B cell (primary cell): ENCODE measurements at regions not wholly inside any gene's neighbourhood (a gene's known extent, or its start where the extent isn't known, plus 50 kb on each side); places are given as distances from the start of the nearest gene placed in this dataset.

Experiments used
- ATAC-seq: fragments of 200-7000 bp; cut with Tn5 transposase; one replicate; pipeline ENCODE4 v1.10.0; 2021; ENCODE audit warnings: low read depth, mild to moderate bottlenecking, moderate number of reproducible peaks, moderate library complexity
- CTCF ChIA-PET: fragments of 350-600 bp; sonication (Branson Sonifier 250); formaldehyde crosslinking; loops from one replicate; lab custom pipeline; 2021; ENCODE audit warnings: antibody characterized with exemption, inconsistent platforms; lab: Charles Lee
- POLR2A ChIA-PET: fragments of 350-600 bp; sonication (Branson Sonifier 250); formaldehyde crosslinking; loops from one replicate; lab custom pipeline; 2021; ENCODE audit warnings: antibody characterized with exemption; lab: Charles Lee
- DNase-seq: peaks from one replicate; pipeline ENCODE4 v3.0.0; 2013
- H2AFZ ChIP-seq: 2 replicates; pipeline ENCODE4 v1.6.1; 2012; ENCODE audit warnings: mild to moderate bottlenecking, low read depth, low read length; ENCODE audit not compliant: insufficient read depth, poor library complexity, severe bottlenecking
- H3K27ac ChIP-seq, 2 donors: 1 replicate in 1 of 2; 2 replicates in 1 of 2; pipeline ENCODE4 v1.5.1; 2012 to 2013; ENCODE audit warnings: low read length in 2 of 2, mild to moderate bottlenecking in 2 of 2, moderate library complexity in 1 of 2
- H3K27me3 ChIP-seq, 4 experiments: fragments of 200-600 bp in 1 of 4; sonication (generic) in 1 of 4; replicated peaks in 1 of 4; 1 replicate in 2 of 4; 2 replicates in 2 of 4; pipeline versions ENCODE4 v1.6.1 to v1.7.0; 2013 to 2016; ENCODE audit warnings: low read length in 3 of 4, mild to moderate bottlenecking in 2 of 4, mixed read lengths in 1 of 4, moderate library complexity in 1 of 4; ENCODE audit not compliant: insufficient read depth in 4 of 4, control insufficient read depth in 3 of 4; ENCODE audit errors: control extremely low read depth in 1 of 4
- H3K36me3 ChIP-seq, 2 experiments: replicated peaks in 1 of 2; 1 replicate in 1 of 2; 2 replicates in 1 of 2; pipeline versions ENCODE4 v1.6.1 to v1.7.1; 2013; ENCODE audit warnings: low read length in 1 of 2; ENCODE audit not compliant: insufficient read depth in 2 of 2, control insufficient read depth in 1 of 2; ENCODE audit errors: control extremely low read depth in 1 of 2, extremely low read depth in 1 of 2
- H3K4me1 ChIP-seq, 2 donors: fragments of 200-600 bp in 1 of 2; sonication (generic) in 1 of 2; 1 replicate in 1 of 2; 2 replicates in 1 of 2; pipeline versions ENCODE4 v1.5.1 to v1.6.1; 2013 to 2017; ENCODE audit warnings: low read length in 2 of 2; ENCODE audit not compliant: control insufficient read depth in 2 of 2, insufficient read depth in 2 of 2
- H3K4me2 ChIP-seq: replicated peaks from 2 replicates; pipeline ENCODE3; 2012; ENCODE audit warnings: mild to moderate bottlenecking, low read depth, low read length; ENCODE audit not compliant: poor library complexity, severe bottlenecking
- H3K4me3 ChIP-seq, 5 experiments: fragments of 200-600 bp in 1 of 5; sonication (generic) in 1 of 5; 1 replicate in 3 of 5; 2 replicates in 2 of 5; pipeline versions ENCODE4 v1.5.1 to v1.7.0; 2011 to 2016; ENCODE audit warnings: low read length in 4 of 5, mild to moderate bottlenecking in 4 of 5, low read depth in 2 of 5, control low read depth in 1 of 5, moderate library complexity in 1 of 5; ENCODE audit not compliant: insufficient read depth in 1 of 5; ENCODE audit errors: control extremely low read depth in 1 of 5, extremely low read depth in 1 of 5
- H3K79me2 ChIP-seq: fragments of 200-600 bp; sonication (generic); one replicate; pipeline ENCODE4 v1.6.0; 2016; ENCODE audit warnings: low read length; ENCODE audit not compliant: control insufficient read depth, insufficient read depth
- H3K9ac ChIP-seq: fragments of 200-600 bp; sonication (generic); 2 replicates; pipeline ENCODE4 v1.6.1; 2017; ENCODE audit warnings: mild to moderate bottlenecking, low read length, moderate library complexity
- H3K9me3 ChIP-seq, 3 donors: one replicate each; pipeline versions ENCODE4 v1.6.1 to v1.7.1; 2013; ENCODE audit warnings: low read length in 2 of 3; ENCODE audit not compliant: control insufficient read depth in 2 of 3, insufficient read depth in 1 of 3; ENCODE audit errors: control extremely low read depth in 1 of 3
- H4K20me1 ChIP-seq: 2 replicates; pipeline ENCODE4 v1.6.0; 2012; ENCODE audit warnings: mild to moderate bottlenecking, low read length; ENCODE audit not compliant: insufficient read depth, control insufficient read depth, poor library complexity, severe bottlenecking
- H3K27ac Mint-ChIP-seq: one replicate; pipeline ENCODE4 v1.8.0; 2021; ENCODE audit warnings: mixed read lengths
- H3K27me3 Mint-ChIP-seq: one replicate; pipeline ENCODE4 v1.8.0; 2021; ENCODE audit warnings: mixed read lengths
- H3K4me1 Mint-ChIP-seq: one replicate; pipeline ENCODE4 v1.8.0; 2021; ENCODE audit warnings: mixed read lengths
- H3K4me3 Mint-ChIP-seq: one replicate; pipeline ENCODE4 v1.8.0; 2021; ENCODE audit warnings: mixed read lengths
- H3K9me3 Mint-ChIP-seq: one replicate; pipeline ENCODE4 v1.8.0; 2022; ENCODE audit warnings: mixed read lengths; ENCODE audit not compliant: insufficient read depth
- EZH2 ChIP-seq: IDR thresholded peaks from 2 replicates; pipeline ENCODE4 v1.6.1; 2012; ENCODE audit warnings: borderline replicate concordance, low read depth, mild to moderate bottlenecking, moderate library complexity, low read length; ENCODE audit not compliant: insufficient read depth, poor library complexity, severe bottlenecking
- WGBS: methylation state at CpG from one replicate; pipeline ENCODE4 v1.1.5; 2013; ENCODE audit warnings: missing lambda C conversion rate; ENCODE audit not compliant: insufficient coverage; 5-methylcytosine and 5-hydroxymethylcytosine counted together
- intact Hi-C: fragments of 100-400 bp; cut with micrococcal nuclease; formaldehyde crosslinking; loops from one replicate; pipeline ENCODE4 v1.10.0; 2022
- TF ChIP-seq, protein P1 (sequence below): fragments of 200-600 bp; IDR thresholded peaks from one replicate; pipeline ENCODE4 v1.8.0; 2022; ENCODE audit warnings: antibody characterized with exemption, mild to moderate bottlenecking

DNA sequence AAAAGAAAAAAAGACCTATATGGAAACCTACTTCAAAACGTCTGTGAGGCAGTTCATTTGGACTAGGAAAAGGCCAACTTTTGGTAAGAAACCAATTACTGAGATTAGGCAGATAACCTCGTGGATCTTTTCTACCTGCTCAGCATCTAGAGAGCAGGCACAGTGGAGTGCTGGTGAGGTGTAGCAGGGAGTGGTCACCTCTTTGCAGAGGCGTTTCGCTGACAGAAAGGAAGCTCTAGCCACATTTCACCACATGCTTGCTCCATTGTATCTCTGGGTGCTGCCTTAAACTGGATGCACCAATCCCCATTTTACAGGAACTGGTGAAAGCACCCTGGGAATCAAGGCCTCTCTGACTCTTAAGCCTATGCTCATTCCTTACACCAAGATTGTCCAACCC is 360.5 kb downstream of the LIG4 start:
- H3K27me3 ChIP-seq: no peaks in the 10 kb centered on the region
- POLR2A ChIA-PET: no interaction called here
- Mint-ChIP-seq H3K4me3 (no peak overlapping the region), H3K27ac (no peak overlapping the region), H3K9me3 (peaks cover 2% of the 10 kb centered on the region), H3K27me3 (no peaks in the 10 kb centered on the region), H3K4me1 (no peaks in the 10 kb centered on the region)
- H3K9me3 ChIP-seq: no peaks in the 10 kb centered on the region
- no peaks in the 10 kb centered on the region for H4K20me1 ChIP-seq
- no peaks in the 10 kb centered on the region for H3K4me1 ChIP-seq
- ATAC-seq: no peak
- 100% methylated on average over 2 of the region's 4 CpGs for WGBS
- no peak overlapping the region for H3K27ac ChIP-seq
- H3K4me3 ChIP-seq: no peak overlapping the region
- no peak for DNase-seq
- CTCF ChIA-PET: no interaction called here
- H3K79me2 ChIP-seq: no peaks in the 10 kb centered on the region
- no peaks in the 10 kb centered on the region for H3K36me3 ChIP-seq
- H3K9ac ChIP-seq: no peak overlapping the region
- no peak overlapping the region for H3K4me2 ChIP-seq
- intact Hi-C loops: no loop called here
- H2AFZ ChIP-seq: no peak overlapping the region
- TF ChIP-seq EZH2: no peak

DNA sequence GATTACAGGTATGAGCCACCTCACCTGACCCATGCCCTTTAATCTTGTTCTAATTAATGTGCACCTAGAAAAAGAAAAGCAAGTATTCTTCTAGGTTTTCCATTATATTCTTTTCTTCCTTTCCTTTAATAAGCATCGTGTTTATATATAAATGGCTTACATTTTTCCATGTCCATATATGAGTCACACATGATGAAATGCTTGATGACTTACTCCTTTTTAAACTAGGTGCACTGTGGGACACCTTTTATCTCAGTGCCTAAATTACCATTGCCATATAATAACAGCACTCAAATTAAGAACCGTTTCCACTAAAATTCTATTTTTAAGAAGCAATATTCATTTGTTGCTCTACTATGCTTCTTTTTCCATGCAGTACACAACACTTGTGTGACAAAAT is 363.3 kb downstream of the LIG4 start:
- H3K4me2 ChIP-seq: no peak overlapping the region
- H3K27me3 ChIP-seq: no peaks in the 10 kb centered on the region
- no peak for DNase-seq
- H4K20me1 ChIP-seq: no peaks in the 10 kb centered on the region
- Mint-ChIP-seq H3K9me3 (no peaks in the 10 kb centered on the region), H3K4me3 (no peak overlapping the region), H3K27me3 (no peaks in the 10 kb centered on the region), H3K27ac (no peak overlapping the region), H3K4me1 (no peaks in the 10 kb centered on the region)
- intact Hi-C loops: no loop called here
- no peak overlapping the region for H3K9ac ChIP-seq
- WGBS: 83% methylated on average over 1 of the region's 2 CpGs
- no peak overlapping the region for H2AFZ ChIP-seq
- CTCF ChIA-PET: no interaction called here
- POLR2A ChIA-PET: no interaction called here
- no peaks in the 10 kb centered on the region for H3K36me3 ChIP-seq
- H3K9me3 ChIP-seq: no peaks in the 10 kb centered on the region
- no peaks in the 10 kb centered on the region for H3K4me1 ChIP-seq
- ATAC-seq: no peak
- TF ChIP-seq, protein P1, sequence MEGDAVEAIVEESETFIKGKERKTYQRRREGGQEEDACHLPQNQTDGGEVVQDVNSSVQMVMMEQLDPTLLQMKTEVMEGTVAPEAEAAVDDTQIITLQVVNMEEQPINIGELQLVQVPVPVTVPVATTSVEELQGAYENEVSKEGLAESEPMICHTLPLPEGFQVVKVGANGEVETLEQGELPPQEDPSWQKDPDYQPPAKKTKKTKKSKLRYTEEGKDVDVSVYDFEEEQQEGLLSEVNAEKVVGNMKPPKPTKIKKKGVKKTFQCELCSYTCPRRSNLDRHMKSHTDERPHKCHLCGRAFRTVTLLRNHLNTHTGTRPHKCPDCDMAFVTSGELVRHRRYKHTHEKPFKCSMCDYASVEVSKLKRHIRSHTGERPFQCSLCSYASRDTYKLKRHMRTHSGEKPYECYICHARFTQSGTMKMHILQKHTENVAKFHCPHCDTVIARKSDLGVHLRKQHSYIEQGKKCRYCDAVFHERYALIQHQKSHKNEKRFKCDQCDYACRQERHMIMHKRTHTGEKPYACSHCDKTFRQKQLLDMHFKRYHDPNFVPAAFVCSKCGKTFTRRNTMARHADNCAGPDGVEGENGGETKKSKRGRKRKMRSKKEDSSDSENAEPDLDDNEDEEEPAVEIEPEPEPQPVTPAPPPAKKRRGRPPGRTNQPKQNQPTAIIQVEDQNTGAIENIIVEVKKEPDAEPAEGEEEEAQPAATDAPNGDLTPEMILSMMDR: no peak
- no peak for TF ChIP-seq EZH2
- H3K79me2 ChIP-seq: no peaks in the 10 kb centered on the region
- H3K4me3 ChIP-seq: no peak overlapping the region
- H3K27ac ChIP-seq: no peak overlapping the region
